HFFc6 (cell line): ENCODE measurements at regions not wholly inside any gene's neighbourhood (a gene's known extent, or its start where the extent isn't known, plus 50 kb on each side); places are given as distances from the start of the nearest gene placed in this dataset.

Experiments used
- DNase-seq: peaks from one replicate; pipeline ENCODE4 v3.0.0-alpha.2; 2018
- H3K27ac Mint-ChIP-seq: 2 replicates; pipeline ENCODE4 v1.8.0; 2020; ENCODE audit warnings: mild to moderate bottlenecking, mixed read lengths
- H3K27me3 Mint-ChIP-seq: 2 replicates; pipeline ENCODE4 v1.8.0; 2021; ENCODE audit warnings: mild to moderate bottlenecking, moderate library complexity, mixed read lengths; ENCODE audit not compliant: insufficient read depth
- H3K36me3 Mint-ChIP-seq: 2 replicates; pipeline ENCODE4 v1.8.0; 2021; ENCODE audit warnings: low read depth, mixed read lengths
- H3K4me1 Mint-ChIP-seq: 2 replicates; pipeline ENCODE4 v1.8.0; 2020; ENCODE audit warnings: low read depth, mixed read lengths
- H3K4me3 Mint-ChIP-seq: 2 replicates; pipeline ENCODE4 v1.8.0; 2020; ENCODE audit warnings: mild to moderate bottlenecking, moderate library complexity, mixed read lengths
- H3K9me3 Mint-ChIP-seq: 2 replicates; pipeline ENCODE4 v1.8.0; 2020; ENCODE audit warnings: mild to moderate bottlenecking, mixed read lengths
- CTCF ChIP-seq: fragments of 200-600 bp; sonication (generic); IDR thresholded peaks from 2 replicates; pipeline ENCODE4 v1.5.0; 2021; ENCODE audit warnings: antibody characterized with exemption, mild to moderate bottlenecking

- TF ChIP-seq CTCF, result no peak
- no peak for DNase-seq
- no peak overlapping the region for H3K4me3 Mint-ChIP-seq
- peaks cover 34% of the 10 kb centered on the region for H3K27me3 Mint-ChIP-seq
- no peaks in the 10 kb centered on the region for H3K4me1 Mint-ChIP-seq
- H3K27ac Mint-ChIP-seq, result no peak overlapping the region
- H3K9me3 Mint-ChIP-seq, result no peaks in the 10 kb centered on the region
- H3K36me3 Mint-ChIP-seq, result no peaks in the 10 kb centered on the region; the same call in 1 of the 2 replicates
Measured at GRCh38 chr20:37586078-37586477, 58.4 kb upstream of the BLCAP start.

- H3K36me3 Mint-ChIP-seq, result no peaks in the 10 kb centered on the region; the same call in 1 of the 2 replicates
- H3K9me3 Mint-ChIP-seq, result no peaks in the 10 kb centered on the region
- TF ChIP-seq CTCF, result no peak
- DNase-seq, result no peak
- no peak overlapping the region for H3K27ac Mint-ChIP-seq
- H3K4me3 Mint-ChIP-seq, result no peak overlapping the region
- H3K4me1 Mint-ChIP-seq, result no peaks in the 10 kb centered on the region
- H3K27me3 Mint-ChIP-seq, result peaks cover 41% of the 10 kb centered on the region
Measured at GRCh38 chr20:37584238-37584807, 56.6 kb upstream of the BLCAP start.

- no peaks in the 10 kb centered on the region for H3K4me1 Mint-ChIP-seq
- TF ChIP-seq CTCF, result no peak
- no peaks in the 10 kb centered on the region for H3K9me3 Mint-ChIP-seq
- H3K36me3 Mint-ChIP-seq, result no peaks in the 10 kb centered on the region; the same call in 1 of the 2 replicates
- no peak for DNase-seq
- no peak overlapping the region for H3K27ac Mint-ChIP-seq
- H3K4me3 Mint-ChIP-seq, result no peak overlapping the region
- H3K27me3 Mint-ChIP-seq, result peaks cover 59% of the 10 kb centered on the region
Measured at GRCh38 chr20:37581246-37581645, 53.6 kb upstream of the BLCAP start.

- no peak for TF ChIP-seq CTCF
- Mint-ChIP-seq H3K9me3 (no peaks in the 10 kb centered on the region), H3K27me3 (peaks cover 54% of the 10 kb centered on the region), H3K36me3 (no peaks in the 10 kb centered on the region), H3K4me1 (no peaks in the 10 kb centered on the region), H3K4me3 (no peak overlapping the region), H3K27ac (no peak overlapping the region)
- no peak for DNase-seq
Measured at GRCh38 chr20:37580069-37580468, 52.4 kb upstream of the BLCAP start.

GRCh38 chr20:37579106-37579505 is 51.4 kb upstream of the BLCAP start:
- peaks cover 46% of the 10 kb centered on the region for H3K27me3 Mint-ChIP-seq
- no peak for DNase-seq
- no peak for TF ChIP-seq CTCF
- H3K4me1 Mint-ChIP-seq, result no peaks in the 10 kb centered on the region
- H3K4me3 Mint-ChIP-seq, result no peak overlapping the region
- H3K27ac Mint-ChIP-seq, result no peak overlapping the region
- H3K36me3 Mint-ChIP-seq, result no peaks in the 10 kb centered on the region
- no peaks in the 10 kb centered on the region for H3K9me3 Mint-ChIP-seq

- H3K27me3 Mint-ChIP-seq, result peaks cover 48% of the 10 kb centered on the region
Measured at GRCh38 chr20:37577981-37578380, 50.3 kb upstream of the BLCAP start.

More at GRCh38 chr20:37577981-37578380, 50.3 kb upstream of the BLCAP start:
- no peaks in the 10 kb centered on the region for H3K36me3 Mint-ChIP-seq
- H3K9me3 Mint-ChIP-seq, result no peaks in the 10 kb centered on the region
- H3K27ac Mint-ChIP-seq, result no peak overlapping the region
- no peaks in the 10 kb centered on the region for H3K4me1 Mint-ChIP-seq
- no peak overlapping the region for H3K4me3 Mint-ChIP-seq
- no peak for DNase-seq
- TF ChIP-seq CTCF, result no peak
